HCT116 (cell line): ENCODE measurements at regions not wholly inside any gene's neighbourhood (a gene's known extent, or its start where the extent isn't known, plus 50 kb on each side); places are given as distances from the start of the nearest gene placed in this dataset.

Source experiments
- ATAC-seq: fragments of 200-7000 bp; cut with Tn5 transposase; 2 replicates; pipeline ENCODE4 v1.9.1; 2020; ENCODE audit warnings: mild to moderate bottlenecking, moderate library complexity
- BruUV-seq: library from RNA; stranded (reverse); fragments of 400-500 nt; replicated peaks from 2 replicates; lab custom pipeline; 2021; lab: Mats Ljungman, UMichigan
- CTCF ChIA-PET: fragments of 300-600 bp; sonication (Branson Sonifier 250); formaldehyde crosslinking; loops from one replicate; lab custom pipeline; 2021; ENCODE audit warnings: antibody characterized with exemption; lab: Charles Lee
- POLR2A ChIA-PET: fragments of 300-600, 350-600 bp; sonication (Branson Sonifier 250); formaldehyde crosslinking; loops from one replicate; lab custom pipeline; 2021; ENCODE audit warnings: antibody characterized with exemption; lab: Charles Lee
- RAD21 ChIA-PET, 2 experiments: fragments of 300-600 bp; sonication (Branson Sonifier 250); formaldehyde crosslinking; loops; one replicate each; lab custom pipeline; 2023; ENCODE audit warnings: low total read pairs in 2 of 2; ENCODE audit not compliant: uncharacterized antibody in 2 of 2, unreplicated experiment in 2 of 2, low non-redundant PET in 1 of 2; lab: Charles Lee
- DNase-seq: peaks from one replicate; pipeline ENCODE4 v3.0.0-alpha.2; 2010; ENCODE audit warnings: low read depth, low spot score
- H2AFZ ChIP-seq: fragments of 200-600 bp; shearing (Covaris generic), sonication (generic); 2 replicates; pipeline ENCODE4 v1.6.1; 2017; ENCODE audit warnings: low read depth, mixed run types, mixed read lengths, antibody characterized with exemption, low read length; ENCODE audit not compliant: poor library complexity, severe bottlenecking
- H3K27ac ChIP-seq: 2 replicates; pipeline ENCODE4 v1.5.1; 2012; ENCODE audit warnings: low read depth, low read length
- H3K27me3 ChIP-seq: fragments of 200-600 bp; sonication (generic); 2 replicates; pipeline ENCODE4 v1.6.1; 2016; ENCODE audit warnings: mixed run types, low read length, mixed read lengths; ENCODE audit not compliant: insufficient read depth
- H3K36me3 ChIP-seq, 2 experiments: fragments of 200-500 bp in 1 of 2; fragments of 200-600 bp in 1 of 2; sonication (Bioruptor generic) in 1 of 2; sonication (generic) in 1 of 2; 2 replicates each; pipeline versions ENCODE4 v1.5.1 to v1.6.1; 2014 to 2016; ENCODE audit warnings: low read length in 2 of 2, inconsistent platforms in 1 of 2, mixed read lengths in 1 of 2, mixed run types in 1 of 2; ENCODE audit not compliant: insufficient read depth in 2 of 2, control insufficient read depth in 1 of 2
- H3K4me1 ChIP-seq, 2 experiments: fragments of 200-600 bp in 1 of 2; sonication (generic) in 1 of 2; 2 replicates each; pipeline versions ENCODE4 v1.5.1 to v1.6.1; 2012 to 2017; ENCODE audit warnings: low read length in 2 of 2, inconsistent platforms in 1 of 2, mild to moderate bottlenecking in 1 of 2, mixed read lengths in 1 of 2, mixed run types in 1 of 2, moderate library complexity in 1 of 2; ENCODE audit not compliant: insufficient read depth in 2 of 2, control insufficient read depth in 1 of 2
- H3K4me2 ChIP-seq: fragments of 200-600 bp; sonication (generic); 2 replicates; pipeline ENCODE4 v1.6.1; 2017; ENCODE audit warnings: mixed run types, low read length, mixed read lengths
- H3K4me3 ChIP-seq, 2 experiments: fragments of 200-600 bp in 1 of 2; sonication (generic) in 1 of 2; replicated peaks in 1 of 2; 2 replicates each; pipeline ENCODE4 v1.5.1; 2011 to 2016; ENCODE audit warnings: low read length in 2 of 2, control low read depth in 1 of 2, low read depth in 1 of 2, mild to moderate bottlenecking in 1 of 2, mixed read lengths in 1 of 2, mixed run types in 1 of 2
- H3K79me2 ChIP-seq: fragments of 200-600 bp; sonication (generic); 2 replicates; pipeline ENCODE4 v1.6.1; 2017; ENCODE audit warnings: mild to moderate bottlenecking, mixed run types, low read length, moderate library complexity, mixed read lengths; ENCODE audit not compliant: insufficient read depth
- H3K9ac ChIP-seq: fragments of 200-600 bp; sonication (generic); 2 replicates; pipeline ENCODE4 v1.6.1; 2016; ENCODE audit warnings: low read length, mixed read lengths
- H3K9me2 ChIP-seq: fragments of 200-600 bp; sonication (generic), shearing (Covaris generic); 2 replicates; pipeline ENCODE4 v1.6.1; 2017; ENCODE audit warnings: mixed run types, mild to moderate bottlenecking, moderate library complexity; ENCODE audit not compliant: insufficient read depth
- H3K9me3 ChIP-seq, 2 experiments: fragments of 200-500 bp in 1 of 2; fragments of 200-600 bp in 1 of 2; sonication (Bioruptor generic) in 1 of 2; sonication (generic) in 1 of 2; 2 replicates each; pipeline ENCODE4 v1.6.1; 2014 to 2017; ENCODE audit warnings: low read length in 2 of 2, mixed read lengths in 2 of 2, inconsistent platforms in 1 of 2, low read depth in 1 of 2, mild to moderate bottlenecking in 1 of 2, mixed run types in 1 of 2, moderate library complexity in 1 of 2; ENCODE audit not compliant: control insufficient read depth in 1 of 2, insufficient read depth in 1 of 2
- H4K20me1 ChIP-seq: fragments of 200-600 bp; sonication (generic), shearing (Covaris generic); 2 replicates; pipeline ENCODE4 v1.6.1; 2017; ENCODE audit warnings: mixed run types, mild to moderate bottlenecking, moderate library complexity; ENCODE audit not compliant: insufficient read depth
- CEBPB ChIP-seq: IDR thresholded peaks from 2 replicates; pipeline ENCODE4 v1.6.1; 2012; ENCODE audit warnings: low read depth
- EGR1 ChIP-seq: IDR thresholded peaks from 2 replicates; pipeline ENCODE4 v1.6.1; 2012; ENCODE audit warnings: low read depth
- ELF1 ChIP-seq: IDR thresholded peaks from 2 replicates; pipeline ENCODE4 v1.6.1; 2012; ENCODE audit warnings: low read depth, borderline replicate concordance
- EZH2 ChIP-seq: fragments of 200-600 bp; sonication (generic); IDR thresholded peaks from 2 replicates; pipeline ENCODE4 v1.6.1; 2017; ENCODE audit warnings: antibody characterized with exemption, mixed run types
- EZH2phosphoT487 ChIP-seq: fragments of 200-600 bp; IDR thresholded peaks from 2 replicates; pipeline ENCODE4 v1.6.1; 2018; ENCODE audit warnings: antibody characterized with exemption, borderline replicate concordance
- FOSL1 ChIP-seq: IDR thresholded peaks from 2 replicates; pipeline ENCODE4 v1.6.1; 2012; ENCODE audit warnings: low read depth
- JUND ChIP-seq: IDR thresholded peaks from 2 replicates; pipeline ENCODE4 v1.6.1; 2012
- POLR2A ChIP-seq: IDR thresholded peaks from 2 replicates; pipeline ENCODE4 v1.7.0; 2011; ENCODE audit warnings: borderline replicate concordance; ENCODE audit not compliant: insufficient read depth, insufficient read length; ENCODE audit errors: extremely low read depth
- POLR2AphosphoS5 ChIP-seq: IDR thresholded peaks from 2 replicates; pipeline ENCODE4 v1.6.1; 2011; ENCODE audit warnings: mild to moderate bottlenecking, low read depth, low read length, moderate library complexity
- RAD21 ChIP-seq: IDR thresholded peaks from 2 replicates; pipeline ENCODE4 v1.6.1; 2012; ENCODE audit warnings: low read depth, mild to moderate bottlenecking
- SIN3A ChIP-seq: IDR thresholded peaks from 2 replicates; pipeline ENCODE4 v1.6.1; 2012; ENCODE audit warnings: low read depth
- SP1 ChIP-seq: IDR thresholded peaks from 2 replicates; pipeline ENCODE4 v1.6.1; 2012; ENCODE audit warnings: low read depth
- SRF ChIP-seq: IDR thresholded peaks from 2 replicates; pipeline ENCODE4 v1.6.1; 2012; ENCODE audit warnings: low read depth
- ZFX ChIP-seq: fragments of 450-650 bp; IDR thresholded peaks from 2 replicates; pipeline ENCODE4 v1.6.1; 2017
- ZNF274 ChIP-seq: fragments of 200-500 bp; sonication (Bioruptor generic); IDR thresholded peaks from 2 replicates; pipeline ENCODE4 v1.6.1; 2014; ENCODE audit warnings: mild to moderate bottlenecking, low read depth, low read length, inconsistent platforms
- intact Hi-C: fragments of 100-400 bp; cut with micrococcal nuclease; formaldehyde crosslinking; loops from 2 replicates; pipeline ENCODE4 v1.10.0; 2022
- TF ChIP-seq, protein P1 (sequence below), 3 experiments: fragments of 200-600 bp in 1 of 3; sonication (generic) in 1 of 3; IDR thresholded peaks in 2 of 3; conservative IDR thresholded peaks in 1 of 3; 2 replicates each; pipeline ENCODE4 v1.5.1; 2012 to 2017; ENCODE audit warnings: low read depth in 2 of 3, low read length in 2 of 3, antibody characterized with exemption in 1 of 3, borderline replicate concordance in 1 of 3, control low read depth in 1 of 3, mild to moderate bottlenecking in 1 of 3, mixed read lengths in 1 of 3, mixed run types in 1 of 3, moderate library complexity in 1 of 3; ENCODE audit not compliant: insufficient read depth in 1 of 3
- TF ChIP-seq, protein P2 (sequence below): IDR thresholded peaks from 2 replicates; pipeline ENCODE4 v1.6.1; 2012
- TF ChIP-seq, protein P3 (sequence below): IDR thresholded peaks from 2 replicates; pipeline ENCODE4 v1.6.1; 2012
- TF ChIP-seq, protein P4 (sequence below): IDR thresholded peaks from 2 replicates; pipeline ENCODE4 v1.6.1; 2012; ENCODE audit warnings: low read depth
- TF ChIP-seq, protein P5 (sequence below): IDR thresholded peaks from 2 replicates; pipeline ENCODE4 v1.6.1; 2011; ENCODE audit warnings: mild to moderate bottlenecking, low read length, moderate library complexity; ENCODE audit not compliant: insufficient replicate concordance; ENCODE audit errors: extremely low read depth

DNA sequence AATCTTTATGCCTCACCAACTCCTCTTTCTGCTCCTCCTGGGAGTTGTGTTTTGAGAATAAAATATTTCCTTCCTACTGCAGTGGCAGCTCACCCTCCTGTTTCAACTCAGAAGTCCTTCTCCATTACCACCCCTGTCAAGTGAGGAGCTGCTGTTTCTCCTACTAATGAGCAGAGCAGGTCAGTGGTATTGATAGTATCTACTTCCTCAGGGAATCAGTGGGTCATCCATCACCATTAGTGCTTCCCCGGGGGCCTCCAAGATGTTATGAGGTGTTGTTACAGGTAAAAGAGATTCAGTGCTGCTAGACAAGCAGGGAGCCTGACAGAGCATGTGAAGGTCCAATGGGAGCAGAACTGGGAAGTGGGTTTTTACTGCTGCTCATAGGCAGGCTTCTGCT, 795.2 kb downstream of the REEP3 start:
- BruUV-seq: no TSS peak
- no peak for ATAC-seq

More for the DNA sequence above, 795.2 kb downstream of the REEP3 start:
- H3K9me2 ChIP-seq: no peaks in the 10 kb centered on the region
- TF ChIP-seq ZNF274: no peak
- no peak for TF ChIP-seq SP1
- TF ChIP-seq, protein P1, sequence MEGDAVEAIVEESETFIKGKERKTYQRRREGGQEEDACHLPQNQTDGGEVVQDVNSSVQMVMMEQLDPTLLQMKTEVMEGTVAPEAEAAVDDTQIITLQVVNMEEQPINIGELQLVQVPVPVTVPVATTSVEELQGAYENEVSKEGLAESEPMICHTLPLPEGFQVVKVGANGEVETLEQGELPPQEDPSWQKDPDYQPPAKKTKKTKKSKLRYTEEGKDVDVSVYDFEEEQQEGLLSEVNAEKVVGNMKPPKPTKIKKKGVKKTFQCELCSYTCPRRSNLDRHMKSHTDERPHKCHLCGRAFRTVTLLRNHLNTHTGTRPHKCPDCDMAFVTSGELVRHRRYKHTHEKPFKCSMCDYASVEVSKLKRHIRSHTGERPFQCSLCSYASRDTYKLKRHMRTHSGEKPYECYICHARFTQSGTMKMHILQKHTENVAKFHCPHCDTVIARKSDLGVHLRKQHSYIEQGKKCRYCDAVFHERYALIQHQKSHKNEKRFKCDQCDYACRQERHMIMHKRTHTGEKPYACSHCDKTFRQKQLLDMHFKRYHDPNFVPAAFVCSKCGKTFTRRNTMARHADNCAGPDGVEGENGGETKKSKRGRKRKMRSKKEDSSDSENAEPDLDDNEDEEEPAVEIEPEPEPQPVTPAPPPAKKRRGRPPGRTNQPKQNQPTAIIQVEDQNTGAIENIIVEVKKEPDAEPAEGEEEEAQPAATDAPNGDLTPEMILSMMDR (IDR thresholded peaks at IDR 0.05 in 2 of 3, conservative IDR thresholded peaks at IDR 0.05 in 1 of 3; ENCODE audit: borderline replicate concordance in 1 of 3, insufficient read depth in 1 of 3, low read depth in 2 of 3, low read length in 2 of 3): no peak
- no peak for TF ChIP-seq SRF
- no peak for TF ChIP-seq FOSL1
- TF ChIP-seq, protein P2, sequence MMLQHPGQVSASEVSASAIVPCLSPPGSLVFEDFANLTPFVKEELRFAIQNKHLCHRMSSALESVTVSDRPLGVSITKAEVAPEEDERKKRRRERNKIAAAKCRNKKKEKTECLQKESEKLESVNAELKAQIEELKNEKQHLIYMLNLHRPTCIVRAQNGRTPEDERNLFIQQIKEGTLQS: no peak
- TF ChIP-seq JUND: no peak
- TF ChIP-seq ELF1: no peak
- TF ChIP-seq ZFX: no peak
- no peak for TF ChIP-seq SIN3A
- TF ChIP-seq CEBPB: no peak
- TF ChIP-seq, protein P3, sequence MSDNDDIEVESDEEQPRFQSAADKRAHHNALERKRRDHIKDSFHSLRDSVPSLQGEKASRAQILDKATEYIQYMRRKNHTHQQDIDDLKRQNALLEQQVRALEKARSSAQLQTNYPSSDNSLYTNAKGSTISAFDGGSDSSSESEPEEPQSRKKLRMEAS: no peak
- TF ChIP-seq RAD21: no peak
- TF ChIP-seq, protein P4, sequence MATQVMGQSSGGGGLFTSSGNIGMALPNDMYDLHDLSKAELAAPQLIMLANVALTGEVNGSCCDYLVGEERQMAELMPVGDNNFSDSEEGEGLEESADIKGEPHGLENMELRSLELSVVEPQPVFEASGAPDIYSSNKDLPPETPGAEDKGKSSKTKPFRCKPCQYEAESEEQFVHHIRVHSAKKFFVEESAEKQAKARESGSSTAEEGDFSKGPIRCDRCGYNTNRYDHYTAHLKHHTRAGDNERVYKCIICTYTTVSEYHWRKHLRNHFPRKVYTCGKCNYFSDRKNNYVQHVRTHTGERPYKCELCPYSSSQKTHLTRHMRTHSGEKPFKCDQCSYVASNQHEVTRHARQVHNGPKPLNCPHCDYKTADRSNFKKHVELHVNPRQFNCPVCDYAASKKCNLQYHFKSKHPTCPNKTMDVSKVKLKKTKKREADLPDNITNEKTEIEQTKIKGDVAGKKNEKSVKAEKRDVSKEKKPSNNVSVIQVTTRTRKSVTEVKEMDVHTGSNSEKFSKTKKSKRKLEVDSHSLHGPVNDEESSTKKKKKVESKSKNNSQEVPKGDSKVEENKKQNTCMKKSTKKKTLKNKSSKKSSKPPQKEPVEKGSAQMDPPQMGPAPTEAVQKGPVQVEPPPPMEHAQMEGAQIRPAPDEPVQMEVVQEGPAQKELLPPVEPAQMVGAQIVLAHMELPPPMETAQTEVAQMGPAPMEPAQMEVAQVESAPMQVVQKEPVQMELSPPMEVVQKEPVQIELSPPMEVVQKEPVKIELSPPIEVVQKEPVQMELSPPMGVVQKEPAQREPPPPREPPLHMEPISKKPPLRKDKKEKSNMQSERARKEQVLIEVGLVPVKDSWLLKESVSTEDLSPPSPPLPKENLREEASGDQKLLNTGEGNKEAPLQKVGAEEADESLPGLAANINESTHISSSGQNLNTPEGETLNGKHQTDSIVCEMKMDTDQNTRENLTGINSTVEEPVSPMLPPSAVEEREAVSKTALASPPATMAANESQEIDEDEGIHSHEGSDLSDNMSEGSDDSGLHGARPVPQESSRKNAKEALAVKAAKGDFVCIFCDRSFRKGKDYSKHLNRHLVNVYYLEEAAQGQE: no peak
- no peak for TF ChIP-seq POLR2A
- no peak for TF ChIP-seq EZH2phosphoT487
- no peak for TF ChIP-seq EZH2
- TF ChIP-seq, protein P5, sequence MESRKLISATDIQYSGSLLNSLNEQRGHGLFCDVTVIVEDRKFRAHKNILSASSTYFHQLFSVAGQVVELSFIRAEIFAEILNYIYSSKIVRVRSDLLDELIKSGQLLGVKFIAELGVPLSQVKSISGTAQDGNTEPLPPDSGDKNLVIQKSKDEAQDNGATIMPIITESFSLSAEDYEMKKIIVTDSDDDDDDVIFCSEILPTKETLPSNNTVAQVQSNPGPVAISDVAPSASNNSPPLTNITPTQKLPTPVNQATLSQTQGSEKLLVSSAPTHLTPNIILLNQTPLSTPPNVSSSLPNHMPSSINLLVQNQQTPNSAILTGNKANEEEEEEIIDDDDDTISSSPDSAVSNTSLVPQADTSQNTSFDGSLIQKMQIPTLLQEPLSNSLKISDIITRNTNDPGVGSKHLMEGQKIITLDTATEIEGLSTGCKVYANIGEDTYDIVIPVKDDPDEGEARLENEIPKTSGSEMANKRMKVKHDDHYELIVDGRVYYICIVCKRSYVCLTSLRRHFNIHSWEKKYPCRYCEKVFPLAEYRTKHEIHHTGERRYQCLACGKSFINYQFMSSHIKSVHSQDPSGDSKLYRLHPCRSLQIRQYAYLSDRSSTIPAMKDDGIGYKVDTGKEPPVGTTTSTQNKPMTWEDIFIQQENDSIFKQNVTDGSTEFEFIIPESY: no peak
- TF ChIP-seq POLR2AphosphoS5: no peak
- no peak for TF ChIP-seq EGR1
- TF ChIP-seq, all 23 proteins: peak for 0
- Histone ChIP-seq H3K27me3 (no peaks in the 10 kb centered on the region), H4K20me1 (no peaks in the 10 kb centered on the region), H3K79me2 (no peaks in the 10 kb centered on the region), H3K4me2 (no peak overlapping the region), H3K9ac (no peak overlapping the region), H3K4me1 (no peaks in the 10 kb centered on the region), H3K36me3 (no peaks in the 10 kb centered on the region), H3K27ac (no peak overlapping the region), H2AFZ (no peak overlapping the region), H3K9me3 (no peaks in the 10 kb centered on the region), H3K4me3 (no peak overlapping the region)
- no peak for DNase-seq
- RAD21 ChIA-PET: no interaction called here
- POLR2A ChIA-PET: no interaction called here
- CTCF ChIA-PET: no interaction called here
- intact Hi-C loops: no loop called here
